Skin of body (tissue), 1 donor: ENCODE measurements at regions not wholly inside any gene's neighbourhood (a gene's known extent, or its start where the extent isn't known, plus 50 kb on each side); places are given as distances from the start of the nearest gene placed in this dataset.

Source experiments
- DNase-seq: peaks from one replicate; lab custom pipeline; 2025; lab: John Stamatoyannopoulos, UW

DNA sequence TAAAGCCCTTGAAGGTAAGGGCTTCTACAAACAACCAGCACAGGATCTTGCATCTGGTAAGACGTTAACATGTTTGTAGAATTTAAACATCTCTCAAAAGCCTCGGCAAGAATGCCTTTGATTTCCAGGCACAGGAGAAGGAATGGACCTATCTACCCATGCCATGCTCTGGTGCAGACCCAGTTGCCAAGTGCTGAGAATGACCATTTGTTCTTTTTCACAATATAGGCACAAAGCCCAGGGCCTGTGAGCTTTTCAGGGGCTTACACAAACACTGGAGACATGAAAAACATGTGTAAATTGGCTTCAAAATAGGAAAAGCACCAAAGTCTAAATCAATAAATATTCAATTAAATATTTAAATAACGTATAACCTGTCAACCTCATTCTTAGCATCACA is 266.9 kb upstream of the TTC14 start:
- DNase-seq, result no peak

DNA sequence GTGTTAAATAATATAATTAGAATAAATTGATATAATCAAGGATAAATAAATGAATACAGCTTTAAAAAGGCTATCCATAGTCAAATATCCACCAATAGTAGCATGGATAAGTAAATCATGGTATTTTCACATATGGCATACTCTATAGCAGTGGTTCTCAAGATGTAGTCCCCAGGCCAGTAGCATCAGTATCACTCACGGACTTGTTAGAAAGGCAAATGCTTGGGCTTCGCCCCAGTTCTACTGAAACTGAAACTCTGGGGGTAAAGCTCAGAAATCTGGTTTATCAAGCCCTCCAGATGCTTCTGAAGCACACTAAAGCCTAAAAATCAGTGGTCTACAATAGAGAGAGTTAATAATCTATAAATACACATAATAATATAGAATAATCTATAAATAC is 261.6 kb upstream of the TTC14 start:
- no peak for DNase-seq

- no peak for DNase-seq
Observed at GRCh38 chr3:180341516-180341915, 260.4 kb upstream of the TTC14 start.

GRCh38 chr3:180351601-180352000 is 250.4 kb upstream of the TTC14 start:
- DNase-seq, result no peak

DNA sequence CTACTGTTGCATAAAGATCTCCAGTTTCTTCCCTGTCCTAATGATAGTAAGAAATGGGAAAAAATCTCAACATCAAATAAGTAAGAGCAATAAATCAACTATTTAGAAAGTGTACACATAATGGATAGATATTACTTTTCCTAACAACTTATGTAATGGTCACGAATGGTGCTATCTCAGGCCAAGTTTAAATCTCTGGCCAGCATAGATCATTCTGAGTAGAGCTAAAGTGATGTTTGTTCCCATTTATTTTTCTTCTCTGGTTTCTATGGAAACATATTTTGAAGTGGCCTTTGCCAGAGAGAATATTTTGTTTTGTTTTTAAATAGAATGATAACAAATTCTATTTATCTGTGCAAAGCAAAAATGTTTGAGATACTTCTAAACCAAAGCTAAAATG is 249.7 kb upstream of the TTC14 start:
- no peak for DNase-seq

DNA sequence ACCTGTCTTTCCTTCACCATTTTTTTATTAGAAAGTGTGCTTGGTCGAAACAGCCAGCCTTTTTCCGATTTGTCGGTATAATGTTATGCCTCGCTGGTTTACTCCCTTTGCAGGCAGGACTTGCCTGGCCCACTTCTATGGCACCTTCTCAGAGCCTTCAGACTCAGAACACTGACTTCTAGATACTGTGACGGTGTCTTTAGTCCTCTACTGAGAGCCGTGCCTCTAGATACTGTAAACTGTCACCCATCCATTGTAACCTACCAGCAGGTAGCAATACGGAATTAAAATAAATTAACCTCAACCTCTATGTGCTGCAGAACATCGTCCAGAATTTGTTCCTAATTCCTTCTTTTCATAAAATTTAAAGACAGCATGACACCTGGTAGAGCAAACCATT is 247.7 kb upstream of the TTC14 start:
- DNase-seq, result no peak

DNA sequence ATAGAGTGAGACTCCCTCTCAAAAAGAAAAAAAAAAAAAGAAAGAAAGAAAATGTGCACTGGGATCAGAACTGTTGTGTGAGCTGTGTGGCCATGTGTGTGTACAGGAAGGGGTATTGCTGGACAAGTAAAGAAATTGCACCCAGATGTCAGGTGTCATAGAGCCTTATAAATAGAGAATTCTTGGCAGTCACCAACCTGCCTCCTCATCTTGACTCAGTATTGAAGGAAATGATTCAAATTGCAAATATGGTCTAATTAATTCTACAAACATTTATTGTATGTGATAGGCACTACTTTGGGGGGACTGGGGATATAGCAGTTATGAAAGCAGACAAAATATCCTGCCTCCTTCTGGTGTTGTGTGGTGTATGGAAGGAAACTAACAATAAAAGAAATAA is 243.8 kb upstream of the TTC14 start:
- no peak for DNase-seq

GRCh38 chr3:180359061-180359952 is 242.7 kb upstream of the TTC14 start:
- DNase-seq, result no peak

GRCh38 chr3:180359953-180360279 is 242.0 kb upstream of the TTC14 start:
- DNase-seq, result no peak

GRCh38 chr3:180362081-180362480 is 239.9 kb upstream of the TTC14 start:
- no peak for DNase-seq

- no peak for DNase-seq
Observed at GRCh38 chr3:180375831-180376230, 226.1 kb upstream of the TTC14 start.

GRCh38 chr3:180378496-180378895 is 223.5 kb upstream of the TTC14 start:
- DNase-seq, result no peak

- DNase-seq, result no peak
Observed at GRCh38 chr3:180382638-180383180, 219.3 kb upstream of the TTC14 start.

GRCh38 chr3:180383332-180384020 is 218.5 kb upstream of the TTC14 start:
- DNase-seq, result no peak

DNA sequence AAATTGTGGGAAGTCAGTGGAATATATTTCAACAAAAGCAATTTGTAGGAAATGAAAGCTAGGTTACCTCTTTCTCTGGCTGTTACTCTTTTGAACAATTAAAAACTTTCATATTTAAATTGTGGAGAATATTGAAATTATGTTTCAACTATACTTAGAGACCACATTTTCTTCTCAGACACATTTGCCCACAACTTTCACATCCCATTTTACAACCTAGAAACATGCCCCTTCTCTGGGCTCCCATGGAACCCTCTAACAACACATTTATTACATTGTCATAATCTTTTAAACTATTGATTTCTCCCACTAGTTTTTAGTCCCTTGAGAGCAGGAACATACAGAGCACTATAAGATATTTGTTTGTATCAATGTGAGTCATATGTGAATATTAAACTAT is 211.7 kb upstream of the TTC14 start:
- DNase-seq, result no peak

DNA sequence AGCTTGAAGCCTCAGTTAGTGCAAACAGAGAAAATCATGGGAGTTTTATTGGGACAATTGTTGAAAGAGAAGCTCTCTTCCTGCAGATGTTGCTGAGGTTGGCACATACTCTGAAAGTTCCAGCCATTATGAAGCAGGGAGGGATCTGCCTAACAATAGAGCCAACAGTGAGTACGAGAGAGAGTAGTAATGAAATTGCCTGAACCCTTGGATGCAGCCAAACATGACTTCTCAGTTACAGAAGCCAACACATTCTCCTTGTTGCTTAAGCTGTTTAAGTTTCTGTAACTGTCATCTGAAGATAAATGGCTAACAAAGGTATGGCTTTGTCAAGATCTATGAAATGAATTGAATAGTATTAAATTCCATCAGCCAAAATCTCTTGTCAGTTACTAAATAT is 211.0 kb upstream of the TTC14 start:
- DNase-seq, result no peak

DNA sequence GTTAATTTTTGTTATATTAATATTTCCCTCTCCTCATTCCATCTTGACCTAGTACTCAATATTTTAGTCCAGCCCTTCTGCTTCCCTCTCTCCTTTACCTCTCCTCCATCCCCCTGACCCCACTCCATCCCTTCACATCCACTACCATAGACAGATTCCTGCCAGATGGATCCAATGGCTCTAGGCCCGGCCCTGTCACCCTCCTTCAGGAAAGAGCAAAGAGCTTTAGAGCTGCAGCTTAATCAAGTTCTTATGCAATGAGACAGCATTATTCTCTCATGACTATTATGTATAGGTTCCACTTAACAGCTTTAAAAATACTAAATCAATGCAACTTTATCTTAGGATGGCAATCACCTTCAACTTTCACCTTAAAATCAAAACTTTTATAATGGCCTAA is 200.7 kb upstream of the TTC14 start:
- no peak for DNase-seq

GRCh38 chr3:180402471-180403073 is 199.4 kb upstream of the TTC14 start:
- DNase-seq, result no peak

- no peak for DNase-seq
Observed at GRCh38 chr3:180403156-180403555, 198.8 kb upstream of the TTC14 start.

GRCh38 chr3:180408654-180409053 is 193.3 kb upstream of the TTC14 start:
- DNase-seq, result no peak

- no peak for DNase-seq
Observed at GRCh38 chr3:180409170-180409569, 192.8 kb upstream of the TTC14 start.

- DNase-seq, result no peak
Observed at GRCh38 chr3:180409883-180410282, 192.1 kb upstream of the TTC14 start.
